DMS114 treated with DMSO at 0.1 percent for 48 hours (cell line): ENCODE measurements at regions not wholly inside any gene's neighbourhood (a gene's known extent, or its start where the extent isn't known, plus 50 kb on each side); places are given as distances from the start of the nearest gene placed in this dataset.

ENCODE experiments used
- DNase-seq: peaks from one replicate; lab custom pipeline; 2025; ENCODE audit not compliant: unreplicated experiment; lab: John Stamatoyannopoulos, UW

GRCh38 chr16:63096857-63097256 lies 1060.6 kb upstream of the CDH8 start:
- DNase-seq = no peak

- DNase-seq = no peak
These were observed 1056.5 kb upstream of the CDH8 start for GRCh38 chr16:63092736-63093135.

- DNase-seq = no peak
These were observed 1045.9 kb upstream of the CDH8 start for GRCh38 chr16:63082101-63082500.

GRCh38 chr16:63080746-63081145 lies 1044.5 kb upstream of the CDH8 start:
- no peak for DNase-seq

- DNase-seq = no peak
These were observed 1032.8 kb upstream of the CDH8 start for GRCh38 chr16:63069047-63069446.

GRCh38 chr16:63067141-63067540 lies 1030.9 kb upstream of the CDH8 start:
- no peak for DNase-seq

GRCh38 chr16:63066552-63066951 lies 1030.3 kb upstream of the CDH8 start:
- DNase-seq = no peak

GRCh38 chr16:63061319-63061718 lies 1025.1 kb upstream of the CDH8 start:
- DNase-seq = no peak

- DNase-seq = no peak
These were observed 1023.4 kb upstream of the CDH8 start for GRCh38 chr16:63059676-63060075.

GRCh38 chr16:63057341-63057740 lies 1021.1 kb upstream of the CDH8 start:
- DNase-seq = no peak

- no peak for DNase-seq
These were observed 1014.2 kb upstream of the CDH8 start for GRCh38 chr16:63050391-63050790.

GRCh38 chr16:63038397-63039106 lies 1002.3 kb upstream of the CDH8 start:
- no peak for DNase-seq

- no peak for DNase-seq
These were observed 1001.6 kb upstream of the CDH8 start for GRCh38 chr16:63037761-63038396.

- no peak for DNase-seq
These were observed 982.5 kb upstream of the CDH8 start for GRCh38 chr16:63018581-63019223.

- no peak for DNase-seq
These were observed 972.5 kb upstream of the CDH8 start for GRCh38 chr16:63008688-63009087.

- no peak for DNase-seq
These were observed 969.1 kb upstream of the CDH8 start for GRCh38 chr16:63005356-63005755.

GRCh38 chr16:62989480-62989879 lies 953.2 kb upstream of the CDH8 start:
- no peak for DNase-seq

- no peak for DNase-seq
These were observed 949.5 kb upstream of the CDH8 start for GRCh38 chr16:62985722-62986121.

- DNase-seq = no peak
These were observed 942.2 kb upstream of the CDH8 start for GRCh38 chr16:62978451-62978850.

- no peak for DNase-seq
These were observed 941.6 kb upstream of the CDH8 start for GRCh38 chr16:62977876-62978275.

GRCh38 chr16:62974424-62974823 lies 938.2 kb upstream of the CDH8 start:
- DNase-seq = no peak

- no peak for DNase-seq
These were observed 934.6 kb upstream of the CDH8 start for GRCh38 chr16:62970851-62971250.
